Calu3 (cell line): ENCODE measurements at regions not wholly inside any gene's neighbourhood (a gene's known extent, or its start where the extent isn't known, plus 50 kb on each side); places are given as distances from the start of the nearest gene placed in this dataset.

Experiments
- BruUV-seq: library from RNA; stranded (reverse); fragments of 400-500 nt; replicated peaks from 2 replicates; lab custom pipeline; 2021; lab: Mats Ljungman, UMichigan
- CTCF ChIA-PET: fragments of 300-600 bp; sonication (Branson Sonifier 250); formaldehyde crosslinking; loops from one replicate; lab custom pipeline; 2022; ENCODE audit warnings: antibody characterized with exemption; lab: Charles Lee
- DNase-seq: peaks from one replicate; pipeline ENCODE4 v3.0.0; 2022
- H3K27ac Mint-ChIP-seq: one replicate; pipeline ENCODE4 v1.8.0; 2022; ENCODE audit warnings: mixed read lengths; ENCODE audit not compliant: unreplicated experiment
- H3K27me3 Mint-ChIP-seq: one replicate; pipeline ENCODE4 v1.8.0; 2022; ENCODE audit warnings: mixed read lengths; ENCODE audit not compliant: unreplicated experiment
- H3K36me3 Mint-ChIP-seq: one replicate; pipeline ENCODE4 v1.8.0; 2022; ENCODE audit warnings: mild to moderate bottlenecking, moderate library complexity, mixed read lengths; ENCODE audit not compliant: insufficient read depth, unreplicated experiment
- H3K4me1 Mint-ChIP-seq: one replicate; pipeline ENCODE4 v1.8.0; 2022; ENCODE audit warnings: mild to moderate bottlenecking, low read depth, mixed read lengths; ENCODE audit not compliant: unreplicated experiment
- H3K4me3 Mint-ChIP-seq: one replicate; pipeline ENCODE4 v1.8.0; 2022; ENCODE audit warnings: mild to moderate bottlenecking, low read depth, moderate library complexity, mixed read lengths; ENCODE audit not compliant: unreplicated experiment
- H3K9me3 Mint-ChIP-seq: one replicate; pipeline ENCODE4 v1.8.0; 2022; ENCODE audit warnings: low read depth, mixed read lengths; ENCODE audit not compliant: unreplicated experiment
- intact Hi-C: fragments of 100-400 bp; cut with micrococcal nuclease; formaldehyde crosslinking; loops from one replicate; pipeline ENCODE4 v1.10.0; 2022; ENCODE audit not compliant: unreplicated experiment
- TF ChIP-seq, protein P1 (sequence below): fragments of 200-600 bp; IDR thresholded peaks from one replicate; pipeline ENCODE4 v1.8.0; 2022; ENCODE audit warnings: antibody characterized with exemption; ENCODE audit not compliant: unreplicated experiment

DNA sequence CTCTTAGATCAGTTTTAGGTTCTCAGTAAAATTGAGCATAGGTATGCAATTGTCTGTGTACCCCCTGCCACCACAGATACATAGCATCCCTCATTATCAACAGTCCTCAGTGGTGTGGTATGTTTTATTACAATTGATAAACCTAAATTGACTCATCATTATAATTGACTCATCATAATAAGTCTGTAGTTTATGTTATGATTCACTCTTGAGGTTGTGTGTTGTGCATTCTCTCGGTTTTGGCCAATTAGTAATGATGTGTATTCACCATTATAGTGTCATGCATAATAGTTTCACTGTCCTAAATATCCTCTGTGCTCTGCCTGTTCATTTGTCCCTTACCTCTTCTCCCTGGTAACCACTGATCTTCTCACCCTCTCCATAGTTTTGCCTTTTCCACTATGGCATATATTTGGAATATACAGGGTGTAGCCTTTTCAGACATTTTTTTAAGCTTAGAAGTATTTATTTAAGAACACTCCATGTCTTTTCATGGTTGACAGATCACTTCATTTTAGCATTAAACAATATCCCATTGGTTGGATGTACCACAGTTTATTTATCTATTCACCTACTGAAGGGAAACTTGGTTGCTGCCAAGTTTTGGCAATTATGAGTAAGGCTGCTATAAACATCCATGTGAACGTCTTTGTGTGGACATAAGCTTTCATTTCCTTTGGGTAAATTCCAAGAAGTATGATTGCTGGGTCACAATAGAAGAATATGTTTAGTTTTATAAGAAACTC lies 1620.6 kb upstream of the MIR17HG start:
- H3K4me1 Mint-ChIP-seq = no peaks in the 10 kb centered on the region
- no peak for DNase-seq
- CTCF ChIA-PET = no interaction called here
- TF ChIP-seq, protein P1, sequence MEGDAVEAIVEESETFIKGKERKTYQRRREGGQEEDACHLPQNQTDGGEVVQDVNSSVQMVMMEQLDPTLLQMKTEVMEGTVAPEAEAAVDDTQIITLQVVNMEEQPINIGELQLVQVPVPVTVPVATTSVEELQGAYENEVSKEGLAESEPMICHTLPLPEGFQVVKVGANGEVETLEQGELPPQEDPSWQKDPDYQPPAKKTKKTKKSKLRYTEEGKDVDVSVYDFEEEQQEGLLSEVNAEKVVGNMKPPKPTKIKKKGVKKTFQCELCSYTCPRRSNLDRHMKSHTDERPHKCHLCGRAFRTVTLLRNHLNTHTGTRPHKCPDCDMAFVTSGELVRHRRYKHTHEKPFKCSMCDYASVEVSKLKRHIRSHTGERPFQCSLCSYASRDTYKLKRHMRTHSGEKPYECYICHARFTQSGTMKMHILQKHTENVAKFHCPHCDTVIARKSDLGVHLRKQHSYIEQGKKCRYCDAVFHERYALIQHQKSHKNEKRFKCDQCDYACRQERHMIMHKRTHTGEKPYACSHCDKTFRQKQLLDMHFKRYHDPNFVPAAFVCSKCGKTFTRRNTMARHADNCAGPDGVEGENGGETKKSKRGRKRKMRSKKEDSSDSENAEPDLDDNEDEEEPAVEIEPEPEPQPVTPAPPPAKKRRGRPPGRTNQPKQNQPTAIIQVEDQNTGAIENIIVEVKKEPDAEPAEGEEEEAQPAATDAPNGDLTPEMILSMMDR = no peak
- H3K9me3 Mint-ChIP-seq = no peaks in the 10 kb centered on the region
- no TSS peak for BruUV-seq
- H3K36me3 Mint-ChIP-seq = no peaks in the 10 kb centered on the region
- H3K4me3 Mint-ChIP-seq = no peak overlapping the region
- H3K27ac Mint-ChIP-seq = no peak overlapping the region
- intact Hi-C loops = no loop called here
- H3K27me3 Mint-ChIP-seq = no peaks in the 10 kb centered on the region

DNA sequence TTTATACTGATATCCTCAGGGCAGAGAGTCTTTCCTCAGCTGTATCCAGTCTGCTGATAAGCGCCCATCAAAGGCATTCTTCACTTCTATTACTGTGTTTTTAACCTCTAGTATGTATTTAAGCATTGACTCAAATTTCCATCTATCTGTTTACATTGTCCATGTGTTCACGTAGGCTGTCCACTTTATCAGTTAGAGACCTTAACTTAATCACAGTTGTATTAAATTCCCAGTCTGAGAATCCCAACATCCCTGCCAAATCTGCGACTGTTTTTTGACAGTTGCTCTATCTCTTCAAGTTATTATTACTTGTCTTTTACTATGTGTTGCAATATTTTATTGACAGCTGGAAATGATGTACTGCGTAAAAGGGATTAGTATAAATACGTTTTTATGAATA lies 1613.7 kb upstream of the MIR17HG start:
- Mint-ChIP-seq H3K9me3 (no peaks in the 10 kb centered on the region), H3K27ac (no peak overlapping the region)
- CTCF ChIA-PET = no interaction called here

DNA sequence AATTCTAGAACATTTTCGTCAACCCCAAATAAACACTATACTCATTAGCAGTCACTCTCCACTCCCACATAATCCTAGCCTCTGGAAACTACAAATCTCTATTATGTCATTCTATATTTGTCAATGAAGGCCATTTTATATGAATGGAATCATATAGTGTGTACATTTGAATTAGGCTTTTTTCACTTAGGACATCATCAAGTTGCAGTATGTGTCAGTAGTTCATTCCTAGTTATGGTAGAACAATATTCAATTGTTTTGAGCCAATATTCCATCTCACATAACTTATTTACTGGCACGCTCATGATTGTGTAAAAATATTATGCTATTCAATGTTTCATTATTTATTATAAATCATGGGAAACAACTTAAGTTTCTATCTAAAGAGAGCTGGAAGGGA lies 1610.4 kb upstream of the MIR17HG start:
- Mint-ChIP-seq H3K27me3 (no peaks in the 10 kb centered on the region), H3K9me3 (no peaks in the 10 kb centered on the region), H3K36me3 (no peaks in the 10 kb centered on the region), H3K27ac (no peak overlapping the region), H3K4me1 (no peaks in the 10 kb centered on the region), H3K4me3 (no peak overlapping the region)
- BruUV-seq = no TSS peak
- CTCF ChIA-PET = no interaction called here
- intact Hi-C loops = no loop called here
- TF ChIP-seq, protein P1 = no peak
- no peak for DNase-seq

More for the DNA sequence above, 1613.7 kb upstream of the MIR17HG start:
- Mint-ChIP-seq H3K4me3 (no peak overlapping the region), H3K36me3 (no peaks in the 10 kb centered on the region), H3K4me1 (no peaks in the 10 kb centered on the region), H3K27me3 (no peaks in the 10 kb centered on the region)
- no TSS peak for BruUV-seq
- TF ChIP-seq, protein P1 = no peak
- intact Hi-C loops = no loop called here
- no peak for DNase-seq

DNA sequence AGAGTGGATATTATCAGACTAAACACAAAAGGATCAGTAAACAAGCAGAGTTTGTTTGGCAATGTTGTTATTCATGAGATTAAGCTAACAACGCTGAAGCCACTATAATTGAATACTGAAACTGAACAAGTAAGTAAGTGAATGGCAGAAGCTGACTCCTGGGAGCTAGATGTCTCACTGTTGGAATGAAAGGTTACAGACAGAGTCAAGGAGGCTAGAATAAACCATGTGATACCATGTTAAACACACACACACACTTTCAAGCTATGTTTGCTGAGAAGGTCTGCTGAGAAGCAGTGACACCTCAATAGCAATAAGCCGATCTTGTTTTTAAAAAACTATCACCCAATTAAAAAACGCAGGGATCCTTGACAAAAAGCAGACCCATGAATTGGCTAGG lies 1609.4 kb upstream of the MIR17HG start:
- CTCF ChIA-PET = no interaction called here
- no peaks in the 10 kb centered on the region for H3K36me3 Mint-ChIP-seq
- H3K27me3 Mint-ChIP-seq = no peaks in the 10 kb centered on the region

More for the DNA sequence above, 1609.4 kb upstream of the MIR17HG start:
- TF ChIP-seq, protein P1 = no peak
- no peaks in the 10 kb centered on the region for H3K9me3 Mint-ChIP-seq
- no peaks in the 10 kb centered on the region for H3K4me1 Mint-ChIP-seq
- intact Hi-C loops = no loop called here
- no peak overlapping the region for H3K27ac Mint-ChIP-seq
- no peak overlapping the region for H3K4me3 Mint-ChIP-seq
- BruUV-seq = no TSS peak
- no peak for DNase-seq
